ENCODE measurements at regions not wholly inside any gene's neighbourhood (a gene's known extent, or its start where the extent isn't known, plus 50 kb on each side); places are given as distances from the start of the nearest gene placed in this dataset.

GRCh38 chr18:37659906-37660305 lies 94.3 kb upstream of the CELF4 start:
- TF ChIP-seq CTCF (IDR thresholded peaks at IDR 0.05) (no peak), POLR2A (IDR thresholded peaks at IDR 0.05) (no peak)
